Natural killer cell (primary cell): ENCODE measurements at regions not wholly inside any gene's neighbourhood (a gene's known extent, or its start where the extent isn't known, plus 50 kb on each side); places are given as distances from the start of the nearest gene placed in this dataset.

Experiments
- ATAC-seq, 3 donors: fragments of 150-1000 bp in 2 of 3; fragments of 200-7000 bp in 1 of 3; cut with Tn5 transposase; 1 replicate in 1 of 3; 2 replicates in 2 of 3; pipeline ENCODE4 v1.10.0; 2021; ENCODE audit warnings: mild to moderate bottlenecking in 2 of 3, moderate library complexity in 2 of 3
- DNase-seq, 2 donors: peaks; one replicate each; pipeline versions ENCODE4 v3.0.0 to v3.0.0-alpha.2; 2013 to 2021; ENCODE audit warnings: mixed read lengths in 1 of 2
- H3K27ac ChIP-seq: one replicate; pipeline ENCODE4 v1.5.1; 2013; ENCODE audit warnings: mild to moderate bottlenecking, low read length
- H3K27me3 ChIP-seq: one replicate; pipeline ENCODE4 v1.6.1; 2013; ENCODE audit warnings: low read length; ENCODE audit not compliant: control insufficient read depth, insufficient read depth
- H3K36me3 ChIP-seq: one replicate; pipeline ENCODE4 v1.6.1; 2013; ENCODE audit warnings: low read length; ENCODE audit not compliant: control insufficient read depth, insufficient read depth
- H3K4me1 ChIP-seq: one replicate; pipeline ENCODE4 v1.6.1; 2013; ENCODE audit warnings: low read length; ENCODE audit not compliant: control insufficient read depth, insufficient read depth
- H3K4me3 ChIP-seq: one replicate; pipeline ENCODE4 v1.5.1; 2013; ENCODE audit warnings: low read length
- H3K9me3 ChIP-seq: one replicate; pipeline ENCODE4 v1.6.1; 2013; ENCODE audit warnings: low read length; ENCODE audit not compliant: control insufficient read depth, insufficient read depth
- H3K27ac Mint-ChIP-seq, 2 donors: one replicate each; pipeline ENCODE4 v1.8.0; 2022; ENCODE audit warnings: mild to moderate bottlenecking in 2 of 2, mixed read lengths in 2 of 2, moderate library complexity in 1 of 2
- H3K27me3 Mint-ChIP-seq, 2 donors: one replicate each; pipeline ENCODE4 v1.8.0; 2022; ENCODE audit warnings: low read depth in 2 of 2, mixed read lengths in 2 of 2
- H3K36me3 Mint-ChIP-seq: one replicate; pipeline ENCODE4 v1.8.0; 2022; ENCODE audit warnings: mixed read lengths
- H3K4me1 Mint-ChIP-seq, 2 donors: one replicate each; pipeline ENCODE4 v1.8.0; 2022; ENCODE audit warnings: mixed read lengths in 2 of 2
- H3K4me3 Mint-ChIP-seq: one replicate; pipeline ENCODE4 v1.8.0; 2022; ENCODE audit warnings: mild to moderate bottlenecking, moderate library complexity, mixed read lengths
- H3K9me3 Mint-ChIP-seq, 2 donors: one replicate each; pipeline ENCODE4 v1.8.0; 2022; ENCODE audit warnings: mixed read lengths in 2 of 2
- CTCF ChIP-seq: fragments of 200-600 bp; IDR thresholded peaks from one replicate; pipeline ENCODE4 v1.8.0; 2022; ENCODE audit warnings: antibody characterized with exemption
- WGBS: methylation state at CpG from one replicate; pipeline ENCODE4 v1.1.7; 2013; ENCODE audit warnings: missing lambda C conversion rate; ENCODE audit not compliant: insufficient coverage; 5-methylcytosine and 5-hydroxymethylcytosine counted together
- intact Hi-C: fragments of 100-400 bp; cut with micrococcal nuclease; formaldehyde crosslinking; loops from one replicate; pipeline ENCODE4 v1.14.2; 2022

GRCh38 chr2:16608661-16609643 lies 56.7 kb downstream of the CYRIA start:
- Histone ChIP-seq H3K4me1 (peaks cover 5% of the 10 kb centered on the region), H3K27me3 (no peaks in the 10 kb centered on the region), H3K27ac (no peak overlapping the region), H3K4me3 (peak overlapping the region; percentile 33), H3K36me3 (peaks cover 28% of the 10 kb centered on the region), H3K9me3 (no peaks in the 10 kb centered on the region)
- Mint-ChIP-seq H3K27ac (peak overlapping the region; percentile 3 to 63), H3K4me3 (peak overlapping the region; percentile 89), H3K4me1 (peaks cover 32 to 51% of the 10 kb centered on the region in 2 donors), H3K9me3 (no peaks in the 10 kb centered on the region), H3K27me3 (no peaks in the 10 kb centered on the region), H3K36me3 (no peaks in the 10 kb centered on the region)
- peak; percentile 96 for ATAC-seq
- 3% methylated on average over 20 of the region's 21 CpGs for WGBS
- intact Hi-C loops = loop anchor here (1.0 to 2.0 kb wide), 4 partner anchors 20 to 670 kb away; no protein-coding TSS in a partner anchor
- TF ChIP-seq CTCF = peak; percentile 96
- DNase-seq = peak; percentile 86 to 88

GRCh38 chr2:16607301-16607700 lies 58.3 kb downstream of the CYRIA start:
- 82% methylated on average over 7 of the region's 7 CpGs for WGBS
- DNase-seq (no peak), ATAC-seq (no peak)
- Mint-ChIP-seq H3K9me3 (no peaks in the 10 kb centered on the region), H3K36me3 (no peaks in the 10 kb centered on the region), H3K27me3 (no peaks in the 10 kb centered on the region), H3K27ac (no peak overlapping the region), H3K4me1 (peaks cover 32 to 58% of the 10 kb centered on the region in 2 donors), H3K4me3 (no peak overlapping the region)
- no peaks in the 10 kb centered on the region for H3K9me3 ChIP-seq
- no peak overlapping the region for H3K27ac ChIP-seq
- no peaks in the 10 kb centered on the region for H3K27me3 ChIP-seq
- intact Hi-C loops = no loop called here
- peaks cover 23% of the 10 kb centered on the region for H3K36me3 ChIP-seq
- TF ChIP-seq CTCF = no peak
- no peak overlapping the region for H3K4me3 ChIP-seq
- peaks cover 5% of the 10 kb centered on the region for H3K4me1 ChIP-seq

- H3K4me1 Mint-ChIP-seq = peaks cover 31 to 46% of the 10 kb centered on the region in 2 donors
- ATAC-seq (no peak), DNase-seq (no peak)
- Histone ChIP-seq H3K27ac (no peak overlapping the region), H3K4me1 (peaks cover 5% of the 10 kb centered on the region), H3K36me3 (peaks cover 16% of the 10 kb centered on the region), H3K9me3 (no peaks in the 10 kb centered on the region), H3K27me3 (no peaks in the 10 kb centered on the region), H3K4me3 (no peak overlapping the region)
- no peaks in the 10 kb centered on the region for H3K9me3 Mint-ChIP-seq
- H3K4me3 Mint-ChIP-seq = no peak overlapping the region
- no peaks in the 10 kb centered on the region for H3K36me3 Mint-ChIP-seq
- TF ChIP-seq CTCF = no peak
- intact Hi-C loops = no loop called here
- 81% methylated on average over 4 of the region's 4 CpGs for WGBS
- no peak overlapping the region for H3K27ac Mint-ChIP-seq
- H3K27me3 Mint-ChIP-seq = no peaks in the 10 kb centered on the region
Observed at GRCh38 chr2:16604236-16604635, 61.4 kb downstream of the CYRIA start.
